ENCODE measurements at regions not wholly inside any gene's neighbourhood (a gene's known extent, or its start where the extent isn't known, plus 50 kb on each side); places are given as distances from the start of the nearest gene placed in this dataset.

DNA sequence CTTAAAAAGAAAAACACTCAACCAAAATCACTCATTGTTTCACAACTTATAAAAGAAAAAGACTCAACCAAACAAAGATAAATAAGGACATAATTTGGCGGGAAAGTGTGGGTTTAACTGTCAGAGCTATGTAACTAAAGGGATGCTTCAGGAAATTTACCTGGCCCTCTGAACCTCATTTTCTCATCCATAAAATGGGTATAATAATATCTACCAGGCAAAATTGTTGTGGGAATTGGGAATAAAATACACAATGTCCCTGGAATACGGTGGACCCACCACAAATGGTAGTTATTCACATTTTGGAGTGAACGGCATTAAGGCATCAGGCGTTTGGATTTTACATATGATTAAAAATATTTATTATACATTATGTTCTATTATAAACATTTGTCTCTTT, 228.5 kb upstream of the ANKRD55 start:
- 96 to 97% methylated on average over 4 of the region's 4 CpGs for WGBS, 2 donors
- no peaks in the 10 kb centered on the region for H3K9me3 ChIP-seq
- TF ChIP-seq POLR2A (IDR thresholded peaks at IDR 0.05), result no peak
- no peak for TF ChIP-seq CTCF (IDR thresholded peaks at IDR 0.05)
- H3K4me1 ChIP-seq, result peaks cover 14% of the 10 kb centered on the region
- H3K27ac ChIP-seq, result no peak overlapping the region
- intact Hi-C loops (cut with DNase I; ENCODE audit: low total_unique reads), result no loop called here
- no peaks in the 10 kb centered on the region for H3K36me3 ChIP-seq (ENCODE audit: low read depth, missing control alignments)
- H3K4me3 ChIP-seq, result no peak overlapping the region
- no peak for DNase-seq
- H3K27me3 ChIP-seq, result no peaks in the 10 kb centered on the region

DNA sequence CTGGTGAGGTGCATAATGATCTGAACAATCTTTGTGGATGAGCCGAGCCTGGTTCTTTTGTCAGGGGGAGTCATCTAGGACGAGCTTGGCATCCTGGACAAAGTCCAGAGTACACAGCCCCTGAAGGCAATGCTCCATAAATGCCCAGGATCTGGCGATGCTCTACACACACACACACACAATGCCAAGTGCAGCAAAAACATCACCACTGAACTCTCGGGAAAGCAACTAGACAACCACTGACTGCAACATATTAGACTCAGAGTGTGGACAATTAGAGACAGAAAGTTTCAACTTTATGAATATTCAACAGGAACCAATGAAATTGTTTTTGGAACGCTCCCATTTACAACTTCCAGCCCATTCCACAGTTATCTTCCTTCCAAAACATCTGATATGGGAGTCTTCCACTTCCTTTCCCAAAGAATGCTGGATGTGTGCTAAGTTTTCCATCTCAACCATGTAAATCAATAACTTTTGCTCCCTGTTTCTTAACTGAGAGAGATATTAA, 227.6 kb upstream of the ANKRD55 start:
- Histone ChIP-seq H3K27me3 (no peaks in the 10 kb centered on the region), H3K9me3 (no peaks in the 10 kb centered on the region), H3K4me1 (peaks cover 14% of the 10 kb centered on the region), H3K36me3 (ENCODE audit: low read depth, missing control alignments) (no peaks in the 10 kb centered on the region), H3K27ac (no peak overlapping the region), H3K4me3 (no peak overlapping the region)
- TF ChIP-seq POLR2A (IDR thresholded peaks at IDR 0.05) (no peak), CTCF (IDR thresholded peaks at IDR 0.05) (no peak)
- WGBS, 2 donors, result 22 to 62% methylated on average over 5 of the region's 5 CpGs
- intact Hi-C loops (cut with DNase I; ENCODE audit: low total_unique reads), result no loop called here
- DNase-seq, result no peak

DNA sequence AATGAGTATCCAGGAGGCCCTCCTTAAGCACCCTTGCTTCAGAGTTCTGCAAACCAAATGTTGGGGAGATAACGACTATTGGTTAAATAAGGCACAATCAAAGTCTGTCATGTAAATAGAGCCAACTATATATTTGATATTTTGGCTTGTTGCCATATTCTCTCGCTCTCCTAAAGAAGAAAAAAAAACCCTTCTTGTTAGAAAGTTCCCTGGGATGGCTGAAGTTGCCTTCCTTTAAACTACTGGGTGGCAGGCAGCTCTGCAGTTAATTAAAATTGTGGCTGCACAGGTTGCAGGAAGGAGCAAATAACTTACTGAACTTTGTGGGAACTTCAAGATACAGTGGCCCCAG, 227.0 kb upstream of the ANKRD55 start:
- 44 to 74% methylated on average over 2 of the region's 2 CpGs for WGBS, 2 donors
- intact Hi-C loops (cut with DNase I; ENCODE audit: low total_unique reads), result no loop called here
- H3K27me3 ChIP-seq, result no peaks in the 10 kb centered on the region
- H3K4me3 ChIP-seq, result no peak overlapping the region
- no peak for DNase-seq
- H3K36me3 ChIP-seq (ENCODE audit: low read depth, missing control alignments), result no peaks in the 10 kb centered on the region
- TF ChIP-seq CTCF (IDR thresholded peaks at IDR 0.05), result no peak
- TF ChIP-seq POLR2A (IDR thresholded peaks at IDR 0.05), result no peak
- peaks cover 14% of the 10 kb centered on the region for H3K4me1 ChIP-seq
- H3K27ac ChIP-seq, result no peak overlapping the region
- H3K9me3 ChIP-seq, result no peaks in the 10 kb centered on the region

- WGBS, 2 donors, result 73 to 78% methylated on average over 6 of the region's 6 CpGs
- intact Hi-C loops (cut with DNase I; ENCODE audit: low total_unique reads), result no loop called here
Measured at GRCh38 chr5:56459394-56460194, 226.5 kb upstream of the ANKRD55 start.

More at GRCh38 chr5:56459394-56460194, 226.5 kb upstream of the ANKRD55 start:
- H3K4me1 ChIP-seq, result peaks cover 14% of the 10 kb centered on the region
- TF ChIP-seq POLR2A (IDR thresholded peaks at IDR 0.05), result no peak
- no peak for TF ChIP-seq CTCF (IDR thresholded peaks at IDR 0.05)
- no peaks in the 10 kb centered on the region for H3K27me3 ChIP-seq
- DNase-seq, result no peak
- no peaks in the 10 kb centered on the region for H3K36me3 ChIP-seq (ENCODE audit: low read depth, missing control alignments)
- H3K27ac ChIP-seq, result peak overlapping the region; percentile 12 to 65
- no peaks in the 10 kb centered on the region for H3K9me3 ChIP-seq
- no peak overlapping the region for H3K4me3 ChIP-seq

All from testis (tissue), 2 donors.